Panc1 (cell line): ENCODE measurements at regions not wholly inside any gene's neighbourhood (a gene's known extent, or its start where the extent isn't known, plus 50 kb on each side); places are given as distances from the start of the nearest gene placed in this dataset.

ENCODE experiments used
- POLR2AphosphoS5 ChIP-seq: IDR thresholded peaks from 2 replicates; pipeline ENCODE4 v1.6.1; 2012; ENCODE audit warnings: mild to moderate bottlenecking, low read depth, low read length, moderate library complexity
- SIN3A ChIP-seq: IDR thresholded peaks from 2 replicates; pipeline ENCODE4 v1.6.1; 2012; ENCODE audit warnings: low read depth, mild to moderate bottlenecking, low read length, moderate library complexity, borderline replicate concordance; ENCODE audit not compliant: insufficient read depth
- TCF7L2 ChIP-seq: IDR thresholded peaks from 2 replicates; pipeline ENCODE4 v1.6.1; 2011; ENCODE audit warnings: mild to moderate bottlenecking, low read depth, low read length, inconsistent platforms
- TF ChIP-seq, protein P1 (sequence below): fragments of 450-650 bp; IDR thresholded peaks from 2 replicates; pipeline ENCODE4 v1.5.1; 2017; ENCODE audit warnings: mild to moderate bottlenecking
- TF ChIP-seq, protein P2 (sequence below), 2 experiments: IDR thresholded peaks; 2 replicates each; pipeline ENCODE4 v1.6.1; 2011 to 2012; ENCODE audit warnings: low read depth in 2 of 2, control low read depth in 1 of 2, low read length in 1 of 2, mild to moderate bottlenecking in 1 of 2, moderate library complexity in 1 of 2; ENCODE audit not compliant: insufficient read depth in 1 of 2

DNA sequence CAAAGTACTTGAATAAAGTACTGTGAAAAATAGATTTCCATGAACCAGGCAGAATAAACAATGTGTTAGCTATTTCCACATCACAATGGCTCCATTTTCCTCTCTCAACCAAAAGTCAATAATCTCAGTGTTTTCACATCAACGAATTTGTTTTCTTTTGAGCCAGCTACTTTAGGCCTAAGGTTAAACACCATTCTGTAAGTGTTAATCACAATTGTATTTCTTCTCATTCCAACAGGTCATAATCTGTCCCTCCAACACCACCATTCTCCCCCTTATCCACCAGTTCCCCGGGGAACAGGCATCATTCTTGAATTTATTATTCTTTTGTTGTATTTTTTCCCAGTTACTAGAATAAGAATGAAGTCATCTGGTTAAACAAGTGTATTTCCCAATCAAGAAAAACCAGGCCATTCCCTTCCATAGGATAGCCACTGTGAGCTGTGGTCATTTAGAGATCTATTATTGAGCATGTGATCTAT is 66.2 kb upstream of the PALMD start:
- TF ChIP-seq, protein P1, sequence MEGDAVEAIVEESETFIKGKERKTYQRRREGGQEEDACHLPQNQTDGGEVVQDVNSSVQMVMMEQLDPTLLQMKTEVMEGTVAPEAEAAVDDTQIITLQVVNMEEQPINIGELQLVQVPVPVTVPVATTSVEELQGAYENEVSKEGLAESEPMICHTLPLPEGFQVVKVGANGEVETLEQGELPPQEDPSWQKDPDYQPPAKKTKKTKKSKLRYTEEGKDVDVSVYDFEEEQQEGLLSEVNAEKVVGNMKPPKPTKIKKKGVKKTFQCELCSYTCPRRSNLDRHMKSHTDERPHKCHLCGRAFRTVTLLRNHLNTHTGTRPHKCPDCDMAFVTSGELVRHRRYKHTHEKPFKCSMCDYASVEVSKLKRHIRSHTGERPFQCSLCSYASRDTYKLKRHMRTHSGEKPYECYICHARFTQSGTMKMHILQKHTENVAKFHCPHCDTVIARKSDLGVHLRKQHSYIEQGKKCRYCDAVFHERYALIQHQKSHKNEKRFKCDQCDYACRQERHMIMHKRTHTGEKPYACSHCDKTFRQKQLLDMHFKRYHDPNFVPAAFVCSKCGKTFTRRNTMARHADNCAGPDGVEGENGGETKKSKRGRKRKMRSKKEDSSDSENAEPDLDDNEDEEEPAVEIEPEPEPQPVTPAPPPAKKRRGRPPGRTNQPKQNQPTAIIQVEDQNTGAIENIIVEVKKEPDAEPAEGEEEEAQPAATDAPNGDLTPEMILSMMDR, result no peak
- no peak for TF ChIP-seq POLR2AphosphoS5
- TF ChIP-seq, protein P2, sequence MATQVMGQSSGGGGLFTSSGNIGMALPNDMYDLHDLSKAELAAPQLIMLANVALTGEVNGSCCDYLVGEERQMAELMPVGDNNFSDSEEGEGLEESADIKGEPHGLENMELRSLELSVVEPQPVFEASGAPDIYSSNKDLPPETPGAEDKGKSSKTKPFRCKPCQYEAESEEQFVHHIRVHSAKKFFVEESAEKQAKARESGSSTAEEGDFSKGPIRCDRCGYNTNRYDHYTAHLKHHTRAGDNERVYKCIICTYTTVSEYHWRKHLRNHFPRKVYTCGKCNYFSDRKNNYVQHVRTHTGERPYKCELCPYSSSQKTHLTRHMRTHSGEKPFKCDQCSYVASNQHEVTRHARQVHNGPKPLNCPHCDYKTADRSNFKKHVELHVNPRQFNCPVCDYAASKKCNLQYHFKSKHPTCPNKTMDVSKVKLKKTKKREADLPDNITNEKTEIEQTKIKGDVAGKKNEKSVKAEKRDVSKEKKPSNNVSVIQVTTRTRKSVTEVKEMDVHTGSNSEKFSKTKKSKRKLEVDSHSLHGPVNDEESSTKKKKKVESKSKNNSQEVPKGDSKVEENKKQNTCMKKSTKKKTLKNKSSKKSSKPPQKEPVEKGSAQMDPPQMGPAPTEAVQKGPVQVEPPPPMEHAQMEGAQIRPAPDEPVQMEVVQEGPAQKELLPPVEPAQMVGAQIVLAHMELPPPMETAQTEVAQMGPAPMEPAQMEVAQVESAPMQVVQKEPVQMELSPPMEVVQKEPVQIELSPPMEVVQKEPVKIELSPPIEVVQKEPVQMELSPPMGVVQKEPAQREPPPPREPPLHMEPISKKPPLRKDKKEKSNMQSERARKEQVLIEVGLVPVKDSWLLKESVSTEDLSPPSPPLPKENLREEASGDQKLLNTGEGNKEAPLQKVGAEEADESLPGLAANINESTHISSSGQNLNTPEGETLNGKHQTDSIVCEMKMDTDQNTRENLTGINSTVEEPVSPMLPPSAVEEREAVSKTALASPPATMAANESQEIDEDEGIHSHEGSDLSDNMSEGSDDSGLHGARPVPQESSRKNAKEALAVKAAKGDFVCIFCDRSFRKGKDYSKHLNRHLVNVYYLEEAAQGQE (IDR thresholded peaks at IDR 0.05; ENCODE audit: insufficient read depth in 1 of 2, low read depth in 2 of 2, low read length in 1 of 2), result no peak
- TF ChIP-seq SIN3A, result no peak
- no peak for TF ChIP-seq TCF7L2
